Gastroesophageal sphincter (tissue), 4 donors: ENCODE measurements at regions not wholly inside any gene's neighbourhood (a gene's known extent, or its start where the extent isn't known, plus 50 kb on each side); places are given as distances from the start of the nearest gene placed in this dataset.

Experiments
- ATAC-seq: fragments of 150-250 bp; one replicate; pipeline ENCODE4 v1.9.1; 2016; ENCODE audit warnings: mild to moderate bottlenecking, moderate library complexity
- H3K27ac ChIP-seq, 4 donors: fragments of 200-600 bp; sonication (generic) in 3 of 4; 1 replicate in 3 of 4; 2 replicates in 1 of 4; pipeline ENCODE4 v1.5.1; 2016 to 2019
- H3K27me3 ChIP-seq: fragments of 200-600 bp; sonication (generic); one replicate; pipeline ENCODE4 v1.5.1; 2019
- H3K36me3 ChIP-seq, 2 donors: fragments of 200-600 bp; sonication (generic); one replicate each; pipeline ENCODE4 v1.5.1; 2019; ENCODE audit warnings: control low read depth in 1 of 2
- H3K4me1 ChIP-seq, 3 donors: fragments of 200-600 bp; sonication (generic); 1 replicate in 2 of 3; 2 replicates in 1 of 3; pipeline ENCODE4 v1.5.1; 2016 to 2019; ENCODE audit warnings: control low read depth in 2 of 3
- H3K4me3 ChIP-seq, 2 donors: fragments of 200-600 bp; sonication (generic); one replicate each; pipeline ENCODE4 v1.5.1; 2019; ENCODE audit warnings: mild to moderate bottlenecking in 1 of 2, moderate library complexity in 1 of 2
- H3K9me3 ChIP-seq, 3 donors: fragments of 200-600 bp; sonication (generic); one replicate each; pipeline ENCODE4 v1.5.1; 2017 to 2019; ENCODE audit warnings: control low read depth in 2 of 3
- CTCF ChIP-seq, 4 experiments: fragments of 200-600 bp in 2 of 4; fragments of 450-650 bp in 2 of 4; sonication (generic) in 1 of 4; IDR thresholded peaks; one replicate each; pipeline ENCODE4 v1.5.1; 2017 to 2019; ENCODE audit warnings: antibody characterized with exemption in 4 of 4, mild to moderate bottlenecking in 2 of 4, moderate library complexity in 2 of 4
- EP300 ChIP-seq: sonication (generic); formaldehyde crosslinking; IDR thresholded peaks from one replicate; pipeline ENCODE4 v1.6.1; 2017; ENCODE audit warnings: antibody characterized with exemption, mild to moderate bottlenecking
- POLR2A ChIP-seq, 2 donors: fragments of 450-650 bp; IDR thresholded peaks; one replicate each; pipeline ENCODE4 v1.6.1; 2017; ENCODE audit warnings: antibody characterized with exemption in 2 of 2, mild to moderate bottlenecking in 2 of 2, moderate library complexity in 1 of 2
- POLR2AphosphoS5 ChIP-seq: sonication (generic); formaldehyde crosslinking; IDR thresholded peaks from one replicate; pipeline ENCODE4 v1.6.1; 2017; ENCODE audit warnings: antibody characterized with exemption
- WGBS, 2 donors: methylation state at CpG; one replicate each; pipeline ENCODE4 v1.1.5; 2018; ENCODE audit warnings: low coverage in 1 of 2; 5-methylcytosine and 5-hydroxymethylcytosine counted together

- WGBS, 2 donors = 65 to 75% methylated on average over 2 of the region's 2 CpGs
- H3K27ac ChIP-seq = no peak overlapping the region
- no peaks in the 10 kb centered on the region for H3K36me3 ChIP-seq
- no peak for ATAC-seq
- H3K9me3 ChIP-seq = peaks cover 0 to 10% (median 0%) of the 10 kb centered on the region in 3 donors
- H3K4me1 ChIP-seq = no peaks in the 10 kb centered on the region
- no peaks in the 10 kb centered on the region for H3K27me3 ChIP-seq
- no peak overlapping the region for H3K4me3 ChIP-seq
- TF ChIP-seq POLR2A (IDR thresholded peaks at IDR 0.05) (no peak), CTCF (IDR thresholded peaks at IDR 0.05) (no peak), EP300 (no peak), POLR2AphosphoS5 (no peak)
These were observed 132.5 kb downstream of the NSUN3 start for GRCh38 chr3:94195381-94195780.

DNA sequence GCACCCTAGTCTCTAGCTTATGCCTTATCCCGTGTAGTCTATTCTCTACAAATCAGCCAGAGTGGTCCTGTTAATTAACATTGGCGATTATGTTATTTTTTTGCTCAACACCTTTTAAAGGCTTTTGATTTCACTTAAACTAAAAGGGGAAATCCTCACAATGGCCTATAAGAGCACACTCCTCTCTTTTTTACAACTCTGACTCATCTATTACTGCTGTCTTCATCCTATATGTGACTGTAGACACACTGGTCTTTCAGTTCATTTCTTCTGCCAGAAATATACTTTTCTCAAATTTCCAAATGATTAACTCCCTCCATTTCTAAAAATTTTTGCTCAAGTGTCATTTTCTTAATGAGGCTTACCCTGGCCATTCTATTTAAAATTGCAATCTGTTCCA is 143.4 kb downstream of the NSUN3 start:
- Histone ChIP-seq H3K4me3 (no peak overlapping the region), H3K27ac (no peak overlapping the region), H3K36me3 (no peaks in the 10 kb centered on the region), H3K27me3 (no peaks in the 10 kb centered on the region), H3K9me3 (no peaks in the 10 kb centered on the region), H3K4me1 (no peaks in the 10 kb centered on the region)
- 96 to 100% methylated on average over 2 of the region's 2 CpGs for WGBS, 2 donors
- no peak for ATAC-seq
- TF ChIP-seq POLR2AphosphoS5 (no peak), EP300 (no peak), CTCF (IDR thresholded peaks at IDR 0.05) (no peak), POLR2A (IDR thresholded peaks at IDR 0.05) (no peak)

DNA sequence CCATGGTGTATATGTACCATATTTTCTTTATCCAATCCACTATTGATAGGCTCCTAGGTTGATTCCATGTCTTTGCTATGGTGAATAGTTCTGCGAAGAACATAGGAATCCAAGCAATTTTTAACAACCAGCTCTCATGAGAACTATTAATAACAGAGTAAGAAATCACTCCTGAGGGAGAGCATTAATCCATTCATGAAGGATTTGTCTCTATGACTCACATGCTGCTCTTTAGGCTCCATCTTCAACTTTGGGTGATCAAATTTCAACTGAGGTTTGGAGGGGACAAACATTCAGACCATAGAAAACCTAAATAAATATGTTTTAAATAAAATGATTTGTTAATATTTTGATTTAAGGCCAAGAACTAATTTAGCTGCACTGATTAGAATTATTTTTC is 147.4 kb downstream of the NSUN3 start:
- Histone ChIP-seq H3K27me3 (no peaks in the 10 kb centered on the region), H3K36me3 (no peaks in the 10 kb centered on the region), H3K4me1 (no peaks in the 10 kb centered on the region), H3K4me3 (no peak overlapping the region), H3K27ac (no peak overlapping the region), H3K9me3 (no peaks in the 10 kb centered on the region)
- TF ChIP-seq CTCF (IDR thresholded peaks at IDR 0.05) = no peak
- TF ChIP-seq POLR2A (IDR thresholded peaks at IDR 0.05) = no peak
- TF ChIP-seq POLR2AphosphoS5 = no peak
- TF ChIP-seq EP300 = no peak
- ATAC-seq = no peak
- 100% methylated on average over 1 of the region's 1 CpG for WGBS, 2 donors

GRCh38 chr3:94217406-94217805 is 154.5 kb downstream of the NSUN3 start:
- no peak for ATAC-seq
- Histone ChIP-seq H3K27me3 (no peaks in the 10 kb centered on the region), H3K27ac (no peak overlapping the region), H3K36me3 (no peaks in the 10 kb centered on the region), H3K4me3 (no peak overlapping the region), H3K9me3 (no peaks in the 10 kb centered on the region), H3K4me1 (no peaks in the 10 kb centered on the region)
- 65 to 66% methylated on average over 4 of the region's 4 CpGs for WGBS, 2 donors
- TF ChIP-seq EP300 (no peak), POLR2A (IDR thresholded peaks at IDR 0.05) (no peak), CTCF (IDR thresholded peaks at IDR 0.05) (no peak)

- no peaks in the 10 kb centered on the region for H3K27me3 ChIP-seq
- no peak overlapping the region for H3K27ac ChIP-seq
- TF ChIP-seq CTCF (IDR thresholded peaks at IDR 0.05) (no peak), POLR2A (IDR thresholded peaks at IDR 0.05) (no peak), EP300 (no peak), POLR2AphosphoS5 (no peak)
- no peaks in the 10 kb centered on the region for H3K36me3 ChIP-seq
- no peaks in the 10 kb centered on the region for H3K9me3 ChIP-seq
- WGBS, 2 donors = 69 to 70% methylated on average over 2 of the region's 2 CpGs
- ATAC-seq = no peak
- no peak overlapping the region for H3K4me3 ChIP-seq
- H3K4me1 ChIP-seq = no peaks in the 10 kb centered on the region
These were observed 157.6 kb downstream of the NSUN3 start for GRCh38 chr3:94220426-94220825.
